Stimulated activated CD4-positive, alpha-beta T cell treated with anti-CD3 and anti-CD28 coated beads, TNF-alpha, amount 100 ng/mL, for 24 hours (primary cell): ENCODE measurements at regions not wholly inside any gene's neighbourhood (a gene's known extent, or its start where the extent isn't known, plus 50 kb on each side); places are given as distances from the start of the nearest gene placed in this dataset.

Experiments
- DNase-seq, 3 experiments: peaks; one replicate each; pipeline ENCODE4 v3.0.0-alpha.2; 2020; ENCODE audit warnings: low read depth in 3 of 3

GRCh38 chr10:117863771-117864170, 183.0 kb downstream of the RAB11FIP2 start:
- no peak for DNase-seq

GRCh38 chr10:117865945-117866344, 180.8 kb downstream of the RAB11FIP2 start:
- DNase-seq: no peak

DNA sequence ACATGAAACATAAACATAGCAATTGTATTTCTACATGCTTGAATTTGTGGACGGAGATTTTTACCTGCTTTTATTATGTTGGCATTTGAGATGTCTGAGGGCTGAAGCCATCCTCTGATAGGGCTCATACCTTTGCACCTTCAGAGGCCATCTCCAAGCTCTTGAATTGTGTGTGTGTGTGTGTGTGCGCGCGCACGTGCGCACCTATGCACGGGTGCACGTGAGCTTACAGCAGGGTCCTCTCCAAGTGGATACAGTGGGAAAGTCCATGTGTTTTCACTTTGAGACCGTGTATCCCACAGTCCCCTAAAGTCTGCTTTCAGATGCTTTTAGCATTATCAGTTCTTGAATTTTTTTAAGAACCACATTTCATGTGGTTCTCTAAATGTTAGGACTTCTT, 178.6 kb downstream of the RAB11FIP2 start:
- DNase-seq: no peak

GRCh38 chr10:117875793-117876192, 170.9 kb downstream of the RAB11FIP2 start:
- DNase-seq: no peak

GRCh38 chr10:117876210-117876609, 170.5 kb downstream of the RAB11FIP2 start:
- no peak for DNase-seq

GRCh38 chr10:117878626-117879025, 168.1 kb downstream of the RAB11FIP2 start:
- DNase-seq: no peak

- DNase-seq: peak in 1 of 3 experiments; percentile 2
These were observed 162.6 kb downstream of the RAB11FIP2 start for GRCh38 chr10:117884093-117884492.

DNA sequence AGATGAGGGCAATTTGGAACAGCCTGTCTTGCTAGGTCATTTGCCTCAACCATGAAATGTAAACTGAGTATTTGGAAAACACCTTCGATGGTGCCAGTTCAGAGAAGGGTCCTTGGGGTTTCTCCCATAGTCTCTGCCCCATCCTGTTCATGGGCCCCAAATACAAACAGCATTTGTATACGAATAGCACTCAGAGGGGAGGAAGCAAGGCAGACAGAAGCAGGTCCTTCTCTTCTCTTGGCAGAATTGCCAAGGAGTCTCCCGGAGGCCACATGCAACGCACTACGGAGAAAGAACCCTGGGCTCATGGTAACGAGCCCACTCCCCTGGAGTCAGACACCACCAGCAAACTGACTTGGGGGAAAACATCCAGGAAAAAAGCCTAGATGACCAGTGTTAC, 162.1 kb downstream of the RAB11FIP2 start:
- DNase-seq: no peak

DNA sequence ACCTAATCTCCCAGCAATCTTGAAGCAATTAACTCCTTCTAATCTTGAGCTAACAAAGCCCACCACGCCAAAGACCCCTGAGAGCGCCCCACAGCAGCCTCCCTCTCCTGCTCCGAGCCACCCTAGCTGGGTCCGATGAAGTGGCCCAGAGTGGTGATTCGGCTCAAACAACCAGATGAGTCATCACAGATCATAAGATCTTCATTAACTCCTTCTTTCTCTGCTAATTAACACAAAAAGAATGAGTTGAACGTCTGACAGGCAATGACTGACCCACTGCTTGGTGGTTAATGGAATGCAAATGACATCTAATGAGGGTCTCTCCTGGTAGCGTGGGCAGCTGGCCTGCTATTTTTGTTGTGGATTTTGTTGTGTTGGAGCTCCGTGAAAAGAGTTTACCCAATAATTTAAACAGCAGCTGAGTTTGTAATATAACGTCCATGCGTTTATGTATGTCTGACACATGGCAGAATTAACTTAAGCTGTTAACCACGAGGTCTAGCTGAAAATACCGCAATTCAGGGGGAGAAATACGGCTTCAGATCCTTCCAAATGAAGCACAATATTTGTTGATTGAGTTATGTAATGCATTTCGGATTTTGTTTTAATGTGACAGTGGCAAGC, 161.4 kb downstream of the RAB11FIP2 start:
- no peak for DNase-seq

DNA sequence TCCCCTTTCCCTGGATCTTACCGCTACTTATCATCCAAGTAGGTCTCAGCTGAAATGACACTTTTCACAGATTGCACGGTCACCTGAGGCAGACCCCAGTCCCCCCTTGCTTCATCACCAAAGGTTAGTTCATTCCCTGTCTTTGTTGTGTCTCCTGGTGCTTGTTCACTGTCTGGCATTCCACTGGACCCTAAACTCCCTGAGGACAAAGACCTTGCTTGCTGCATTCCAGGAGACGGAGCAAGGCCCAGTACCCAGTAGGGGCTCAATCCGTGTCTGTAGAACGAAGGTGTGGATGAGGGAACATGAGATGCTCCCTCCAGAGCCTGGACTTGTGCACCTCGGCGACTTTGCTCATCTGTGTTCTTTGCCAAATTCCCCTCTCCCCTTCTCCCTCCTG, 160.0 kb downstream of the RAB11FIP2 start:
- no peak for DNase-seq

DNA sequence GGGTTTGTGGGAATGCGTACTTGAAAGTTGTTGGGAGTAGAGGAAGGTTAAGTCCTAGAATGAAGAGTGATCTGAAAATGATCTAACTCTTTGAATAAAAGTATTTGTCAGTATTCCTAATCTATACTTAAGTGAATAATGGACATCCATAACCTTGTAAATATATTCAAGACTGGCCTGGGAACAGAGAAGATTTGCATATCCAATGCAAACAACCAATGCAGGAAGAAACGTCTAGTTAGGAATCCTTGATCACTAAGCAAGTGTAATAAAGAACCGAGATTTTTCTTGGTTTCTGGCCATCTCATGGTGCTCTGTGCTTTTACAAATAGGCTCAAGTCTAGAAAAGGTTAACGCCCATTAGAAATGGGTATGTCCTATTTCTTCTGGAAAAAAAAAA, 157.1 kb downstream of the RAB11FIP2 start:
- no peak for DNase-seq

GRCh38 chr10:117892681-117893220, 154.0 kb downstream of the RAB11FIP2 start:
- no peak for DNase-seq

GRCh38 chr10:117894339-117894738, 152.4 kb downstream of the RAB11FIP2 start:
- no peak for DNase-seq

GRCh38 chr10:117896517-117896916, 150.2 kb downstream of the RAB11FIP2 start:
- no peak for DNase-seq

DNA sequence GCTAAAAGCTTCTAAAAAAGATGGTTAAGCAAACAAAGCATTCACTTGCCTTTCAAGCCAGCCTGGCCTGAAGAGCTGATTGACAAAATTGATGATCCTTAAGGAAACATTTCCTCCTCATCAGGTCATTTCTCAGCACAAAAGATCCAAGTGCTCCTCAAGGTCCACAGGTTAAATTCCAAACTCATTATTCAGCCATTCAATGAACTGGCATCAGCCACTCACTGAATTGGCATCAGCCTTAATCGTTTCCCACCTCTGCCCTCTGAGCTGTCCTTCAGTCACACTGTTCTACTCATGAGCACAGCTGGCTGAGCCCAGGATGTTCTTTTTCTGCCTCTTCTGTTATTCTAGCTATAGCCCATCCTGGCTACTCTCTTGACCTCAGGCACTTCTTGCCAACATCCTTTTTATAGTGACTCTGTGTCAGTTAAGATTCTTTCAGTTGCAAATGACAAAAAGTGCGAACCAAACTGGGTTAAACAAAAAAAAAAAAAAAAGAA, 147.5 kb downstream of the RAB11FIP2 start:
- no peak for DNase-seq

DNA sequence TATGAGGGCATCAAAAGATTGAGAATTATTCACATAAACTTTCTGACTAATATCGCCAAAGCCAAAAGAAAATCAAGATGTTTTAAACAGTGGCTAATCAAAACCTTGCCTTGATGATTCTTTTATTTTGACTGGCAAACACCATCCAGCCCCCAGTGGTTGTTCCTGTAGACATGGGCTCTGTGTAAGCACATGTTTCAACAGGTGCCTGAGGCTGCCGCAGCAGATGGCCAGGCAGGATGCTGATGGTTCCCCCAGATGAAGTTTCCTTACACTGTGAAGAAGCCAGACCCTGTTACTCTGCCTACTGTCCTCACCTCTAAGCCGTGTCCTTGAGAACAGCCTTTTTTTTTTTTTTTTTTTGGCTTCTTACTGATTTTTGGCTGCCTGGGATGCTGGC, 146.5 kb downstream of the RAB11FIP2 start:
- DNase-seq: no peak

- DNase-seq: no peak
These were observed 142.9 kb downstream of the RAB11FIP2 start for GRCh38 chr10:117903854-117904253.

- DNase-seq: no peak
These were observed 141.3 kb downstream of the RAB11FIP2 start for GRCh38 chr10:117905404-117905803.

GRCh38 chr10:117911684-117912083, 135.1 kb downstream of the RAB11FIP2 start:
- DNase-seq: no peak

- no peak for DNase-seq
These were observed 132.4 kb downstream of the RAB11FIP2 start for GRCh38 chr10:117914334-117914733.

- no peak for DNase-seq
These were observed 125.8 kb downstream of the RAB11FIP2 start for GRCh38 chr10:117920956-117921355.

GRCh38 chr10:117921421-117921820, 125.3 kb downstream of the RAB11FIP2 start:
- DNase-seq: no peak

DNA sequence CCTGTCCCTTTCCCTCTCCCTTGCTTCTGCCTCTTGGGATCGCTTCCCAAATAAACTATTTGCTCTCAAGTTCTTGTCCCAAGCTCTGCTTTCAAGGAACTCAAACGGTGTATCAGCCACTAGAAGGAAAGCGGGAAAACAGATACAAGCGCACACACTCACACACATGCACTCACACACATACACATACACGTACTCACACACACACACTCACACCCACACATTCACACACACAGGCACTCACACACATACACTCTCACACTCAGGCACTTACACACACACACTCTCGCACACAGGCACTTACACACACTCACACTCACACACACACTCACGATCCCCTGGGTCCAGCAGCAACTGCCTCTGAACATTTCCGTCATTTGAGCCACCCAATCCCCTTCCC, 121.9 kb downstream of the RAB11FIP2 start:
- no peak for DNase-seq

GRCh38 chr10:117925369-117925768, 121.4 kb downstream of the RAB11FIP2 start:
- no peak for DNase-seq
